GM10248 (cell line): ENCODE measurements at regions not wholly inside any gene's neighbourhood (a gene's known extent, or its start where the extent isn't known, plus 50 kb on each side); places are given as distances from the start of the nearest gene placed in this dataset.

Experiments used
- CTCF ChIA-PET: fragments of 300-600 bp; sonication (Branson Sonifier 250); formaldehyde crosslinking; extraction: SDS; loops from one replicate; lab custom pipeline; 2021; ENCODE audit warnings: antibody characterized with exemption; lab: Yijun Ruan, JAX
- POLR2A ChIA-PET: fragments of 350-650 bp; sonication (Branson Sonifier 250); formaldehyde crosslinking; extraction: SDS; loops from one replicate; lab custom pipeline; 2020; ENCODE audit warnings: antibody characterized with exemption; lab: Yijun Ruan, JAX
- DNase-seq: peaks from one replicate; pipeline ENCODE4 v3.0.0; 2012; ENCODE audit errors: extremely low spot score
- TF ChIP-seq, protein P1 (sequence below): IDR thresholded peaks from 2 replicates; pipeline ENCODE4 v1.5.1; 2012; ENCODE audit warnings: mild to moderate bottlenecking, low read depth; ENCODE audit errors: extremely low read depth, missing control alignments, control extremely low read depth

DNA sequence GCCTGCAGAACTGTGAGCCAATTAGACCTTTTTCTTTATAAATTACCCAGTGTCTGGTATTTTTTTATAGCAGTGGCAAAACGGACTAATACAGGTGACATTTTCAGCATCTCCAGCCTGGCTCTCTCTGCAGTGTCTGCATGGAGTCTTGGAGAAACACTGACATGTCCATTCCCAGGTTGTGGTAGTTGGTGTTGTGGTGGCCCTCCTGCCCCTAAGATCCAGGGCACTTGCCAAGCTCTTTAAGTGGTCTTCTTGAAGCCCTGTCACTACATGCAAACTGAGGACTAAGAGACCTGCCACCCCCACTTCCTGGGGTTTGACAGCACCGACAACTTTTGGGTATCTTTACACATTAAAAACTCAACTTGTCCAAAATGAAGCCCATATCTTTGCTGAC, 419.4 kb downstream of the NPHP4 start:
- ChIA-PET POLR2A (no interaction called here), CTCF (no interaction called here)
- TF ChIP-seq, protein P1, sequence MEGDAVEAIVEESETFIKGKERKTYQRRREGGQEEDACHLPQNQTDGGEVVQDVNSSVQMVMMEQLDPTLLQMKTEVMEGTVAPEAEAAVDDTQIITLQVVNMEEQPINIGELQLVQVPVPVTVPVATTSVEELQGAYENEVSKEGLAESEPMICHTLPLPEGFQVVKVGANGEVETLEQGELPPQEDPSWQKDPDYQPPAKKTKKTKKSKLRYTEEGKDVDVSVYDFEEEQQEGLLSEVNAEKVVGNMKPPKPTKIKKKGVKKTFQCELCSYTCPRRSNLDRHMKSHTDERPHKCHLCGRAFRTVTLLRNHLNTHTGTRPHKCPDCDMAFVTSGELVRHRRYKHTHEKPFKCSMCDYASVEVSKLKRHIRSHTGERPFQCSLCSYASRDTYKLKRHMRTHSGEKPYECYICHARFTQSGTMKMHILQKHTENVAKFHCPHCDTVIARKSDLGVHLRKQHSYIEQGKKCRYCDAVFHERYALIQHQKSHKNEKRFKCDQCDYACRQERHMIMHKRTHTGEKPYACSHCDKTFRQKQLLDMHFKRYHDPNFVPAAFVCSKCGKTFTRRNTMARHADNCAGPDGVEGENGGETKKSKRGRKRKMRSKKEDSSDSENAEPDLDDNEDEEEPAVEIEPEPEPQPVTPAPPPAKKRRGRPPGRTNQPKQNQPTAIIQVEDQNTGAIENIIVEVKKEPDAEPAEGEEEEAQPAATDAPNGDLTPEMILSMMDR, result no peak
- DNase-seq, result no peak

DNA sequence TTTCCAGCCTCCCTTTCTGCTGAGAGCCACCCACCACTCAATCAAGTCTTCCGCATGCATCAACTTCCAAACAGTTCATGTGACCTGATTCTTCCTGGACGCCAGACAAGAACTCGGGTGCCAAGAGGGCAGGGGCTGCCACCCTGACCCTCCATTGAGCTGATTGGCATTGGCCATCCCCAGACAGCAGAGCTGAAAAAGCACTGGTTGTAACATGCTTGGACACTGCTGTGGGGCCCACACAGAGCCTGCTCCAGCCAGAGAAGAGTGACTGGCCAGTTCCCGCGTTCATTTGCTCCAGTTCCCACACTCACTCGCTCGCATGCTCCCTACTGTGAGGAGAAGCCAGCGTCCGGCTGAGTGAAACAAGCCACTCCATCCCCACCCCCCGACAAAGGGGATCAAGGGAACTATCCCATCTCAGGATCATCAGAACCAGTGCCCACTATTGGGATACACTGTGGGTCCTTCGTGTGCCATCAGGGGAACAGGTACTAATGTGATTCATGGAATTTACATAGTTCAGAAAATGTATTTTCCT, 420.3 kb downstream of the NPHP4 start:
- TF ChIP-seq, protein P1, result no peak
- ChIA-PET CTCF (no interaction called here), POLR2A (no interaction called here)
- DNase-seq, result no peak

- ChIA-PET POLR2A (no interaction called here), CTCF (no interaction called here)
- TF ChIP-seq, protein P1, result no peak
- DNase-seq, result no peak
These were observed 420.8 kb downstream of the NPHP4 start for GRCh38 chr1:5571438-5571837.

- POLR2A ChIA-PET, result no interaction called here
- CTCF ChIA-PET, result no interaction called here
- TF ChIP-seq, protein P1, result no peak
- DNase-seq, result no peak
These were observed 421.3 kb downstream of the NPHP4 start for GRCh38 chr1:5570931-5571330.

DNA sequence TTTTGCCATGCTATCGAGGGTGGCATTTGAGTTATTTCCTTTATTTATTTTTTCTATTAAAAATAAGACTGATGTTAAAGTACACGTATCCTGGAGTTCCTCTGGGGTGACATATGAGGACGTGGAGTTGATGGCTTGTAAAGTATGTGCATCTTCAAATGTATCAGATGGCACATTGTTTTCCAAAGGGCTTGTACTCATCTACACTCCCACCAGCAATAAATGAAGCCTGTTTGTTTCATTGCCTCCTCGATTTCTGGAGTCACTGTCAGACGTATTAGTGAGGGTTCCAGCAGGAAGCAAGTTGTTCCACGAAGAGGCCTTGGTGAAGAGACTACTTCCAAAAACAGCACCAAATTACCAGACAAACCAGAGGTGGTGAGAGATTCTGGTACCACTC, 423.9 kb downstream of the NPHP4 start:
- ChIA-PET POLR2A (no interaction called here), CTCF (no interaction called here)
- DNase-seq, result no peak
- TF ChIP-seq, protein P1, result no peak

- no peak for DNase-seq
- ChIA-PET CTCF (no interaction called here), POLR2A (no interaction called here)
- TF ChIP-seq, protein P1, result no peak
These were observed 424.4 kb downstream of the NPHP4 start for GRCh38 chr1:5567839-5568238.

- TF ChIP-seq, protein P1, result no peak
- CTCF ChIA-PET, result interaction anchor here (1.4 kb wide), 1 partner anchor 52 kb away, joined by 3 read pairs; no protein-coding TSS in a partner anchor
- DNase-seq, result no peak
- POLR2A ChIA-PET, result no interaction called here
These were observed 425.3 kb downstream of the NPHP4 start for GRCh38 chr1:5566924-5567323.
